ENCODE measurements at regions not wholly inside any gene's neighbourhood (a gene's known extent, or its start where the extent isn't known, plus 50 kb on each side); places are given as distances from the start of the nearest gene placed in this dataset.

GRCh38 chr2:41267929-41268659, 779.7 kb upstream of the PKDCC start:
- TF ChIP-seq CTCF (IDR thresholded peaks at IDR 0.05): no peak
- no peak for TF ChIP-seq POLR2A (IDR thresholded peaks at IDR 0.05)

Data from uterus (tissue), 2 donors.